CD14-positive monocyte (primary cell): ENCODE measurements at regions not wholly inside any gene's neighbourhood (a gene's known extent, or its start where the extent isn't known, plus 50 kb on each side); places are given as distances from the start of the nearest gene placed in this dataset.

ENCODE experiments used
- DNase-seq, 3 donors: peaks; one replicate each; pipeline ENCODE4 v3.0.0-alpha.2; 2011 to 2022
- H2AFZ ChIP-seq: 2 replicates; pipeline ENCODE4 v1.6.0; 2012; ENCODE audit warnings: mild to moderate bottlenecking, low read depth, low read length, inconsistent platforms; ENCODE audit not compliant: insufficient read depth, poor library complexity, severe bottlenecking
- H3K27ac ChIP-seq, 2 donors: 1 replicate in 1 of 2; 2 replicates in 1 of 2; pipeline ENCODE4 v1.5.1; 2012 to 2013; ENCODE audit warnings: low read length in 2 of 2, control low read depth in 1 of 2, inconsistent platforms in 1 of 2, low read depth in 1 of 2, mild to moderate bottlenecking in 1 of 2
- H3K27me3 ChIP-seq, 2 donors: one replicate each; pipeline versions ENCODE4 v1.6.0 to v1.6.1; 2011 to 2013; ENCODE audit warnings: low read length in 2 of 2; ENCODE audit not compliant: control insufficient read depth in 2 of 2, insufficient read depth in 2 of 2
- H3K36me3 ChIP-seq, 2 donors: replicated peaks in 1 of 2; 1 replicate in 1 of 2; 2 replicates in 1 of 2; pipeline versions ENCODE4 v1.5.1 to v1.6.1; 2012 to 2013; ENCODE audit warnings: low read length in 2 of 2, control low read depth in 1 of 2, inconsistent platforms in 1 of 2, mild to moderate bottlenecking in 1 of 2; ENCODE audit not compliant: insufficient read depth in 2 of 2, control insufficient read depth in 1 of 2
- H3K4me1 ChIP-seq, 2 donors: 1 replicate in 1 of 2; 2 replicates in 1 of 2; pipeline versions ENCODE4 v1.5.1 to v1.6.1; 2012 to 2013; ENCODE audit warnings: low read length in 2 of 2, control low read depth in 1 of 2, inconsistent platforms in 1 of 2, mild to moderate bottlenecking in 1 of 2, moderate library complexity in 1 of 2; ENCODE audit not compliant: insufficient read depth in 2 of 2, control insufficient read depth in 1 of 2
- H3K4me2 ChIP-seq: replicated peaks from 2 replicates; pipeline ENCODE3; 2012; ENCODE audit warnings: low read length, moderate library complexity, mild to moderate bottlenecking; ENCODE audit not compliant: poor library complexity, severe bottlenecking; ENCODE audit errors: extremely low read depth
- H3K4me3 ChIP-seq, 3 experiments: fragments of 200-600 bp in 1 of 3; sonication (generic) in 1 of 3; replicated peaks in 1 of 3; 1 replicate in 2 of 3; 2 replicates in 1 of 3; pipeline ENCODE4 v1.5.1; 2011 to 2013; ENCODE audit warnings: low read length in 3 of 3, mild to moderate bottlenecking in 3 of 3, control low read depth in 2 of 3, low read depth in 2 of 3, inconsistent platforms in 1 of 3, moderate library complexity in 1 of 3
- H3K79me2 ChIP-seq: 2 replicates; pipeline ENCODE4 v1.6.0; 2012; ENCODE audit warnings: mild to moderate bottlenecking, control low read depth, inconsistent platforms, low read length, moderate library complexity; ENCODE audit not compliant: insufficient read depth
- H3K9ac ChIP-seq: 2 replicates; pipeline ENCODE4 v1.6.0; 2017; ENCODE audit warnings: low read length, mild to moderate bottlenecking; ENCODE audit not compliant: insufficient read depth, poor library complexity, severe bottlenecking
- H3K9me3 ChIP-seq, 2 donors: replicated peaks in 1 of 2; 1 replicate in 1 of 2; 2 replicates in 1 of 2; pipeline versions ENCODE4 v1.5.1 to v1.6.1; 2012 to 2013; ENCODE audit warnings: low read length in 2 of 2, control low read depth in 1 of 2; ENCODE audit not compliant: control insufficient read depth in 1 of 2, insufficient read depth in 1 of 2
- H4K20me1 ChIP-seq: 2 replicates; pipeline ENCODE4 v1.6.0; 2012; ENCODE audit warnings: mild to moderate bottlenecking, low read length, control low read depth, moderate library complexity; ENCODE audit not compliant: insufficient read depth
- H3K27ac Mint-ChIP-seq, 7 donors: one replicate each; pipeline ENCODE4 v1.8.0; 2020; ENCODE audit warnings: mild to moderate bottlenecking in 7 of 7, mixed read lengths in 7 of 7, moderate library complexity in 6 of 7, inconsistent platforms in 2 of 7
- H3K27me3 Mint-ChIP-seq, 3 donors: one replicate each; pipeline ENCODE4 v1.8.0; 2021 to 2022; ENCODE audit warnings: low read depth in 3 of 3, mild to moderate bottlenecking in 3 of 3, mixed read lengths in 3 of 3, moderate library complexity in 3 of 3, inconsistent platforms in 1 of 3
- H3K36me3 Mint-ChIP-seq, 2 donors: one replicate each; pipeline ENCODE4 v1.8.0; 2020; ENCODE audit warnings: mixed read lengths in 2 of 2, inconsistent platforms in 1 of 2, mild to moderate bottlenecking in 1 of 2
- H3K4me1 Mint-ChIP-seq: one replicate; pipeline ENCODE4 v1.8.0; 2020; ENCODE audit warnings: mild to moderate bottlenecking, mixed read lengths
- H3K4me3 Mint-ChIP-seq, 2 donors: one replicate each; pipeline ENCODE4 v1.8.0; 2020; ENCODE audit warnings: mild to moderate bottlenecking in 2 of 2, mixed read lengths in 2 of 2, moderate library complexity in 1 of 2
- H3K9me3 Mint-ChIP-seq, 7 donors: one replicate each; pipeline ENCODE4 v1.8.0; 2020 to 2022; ENCODE audit warnings: mixed read lengths in 7 of 7, mild to moderate bottlenecking in 6 of 7, moderate library complexity in 6 of 7, inconsistent platforms in 2 of 7
- CTCF ChIP-seq: fragments of 200-600 bp; IDR thresholded peaks from one replicate; pipeline ENCODE4 v1.8.0; 2022; ENCODE audit warnings: antibody characterized with exemption, mild to moderate bottlenecking
- WGBS: methylation state at CpG from one replicate; pipeline ENCODE4 v1.1.5; 2013; ENCODE audit warnings: missing lambda C conversion rate; ENCODE audit not compliant: insufficient coverage; 5-methylcytosine and 5-hydroxymethylcytosine counted together
- intact Hi-C, 2 donors: fragments of 100-400 bp; cut with micrococcal nuclease; formaldehyde crosslinking; loops; one replicate each; pipeline versions ENCODE4 v1.15.0 to v1.15.1; 2023

- no peaks in the 10 kb centered on the region for H3K27me3 Mint-ChIP-seq
- H3K36me3 ChIP-seq, result no peaks in the 10 kb centered on the region
- H3K4me2 ChIP-seq, result no peak overlapping the region
- no peaks in the 10 kb centered on the region for H4K20me1 ChIP-seq
- no peak overlapping the region for H2AFZ ChIP-seq
- WGBS, result no CpG with 5 or more reads among the region's 3 CpGs
- H3K79me2 ChIP-seq, result no peaks in the 10 kb centered on the region
- H3K27ac ChIP-seq, result no peak overlapping the region
- H3K9me3 Mint-ChIP-seq, result peaks cover 0 to 3% (median 0%) of the 10 kb centered on the region in 7 donors
- no peak for TF ChIP-seq CTCF
- H3K9ac ChIP-seq, result no peak overlapping the region
- no peaks in the 10 kb centered on the region for H3K4me1 ChIP-seq
- H3K9me3 ChIP-seq, result no peaks in the 10 kb centered on the region
- DNase-seq, result no peak
- no peaks in the 10 kb centered on the region for H3K27me3 ChIP-seq
- no peaks in the 10 kb centered on the region for H3K36me3 Mint-ChIP-seq
- intact Hi-C loops, result no loop called here
- no peak overlapping the region for H3K4me3 Mint-ChIP-seq
- H3K4me3 ChIP-seq, result no peak overlapping the region
- H3K27ac Mint-ChIP-seq, result no peak overlapping the region
- no peaks in the 10 kb centered on the region for H3K4me1 Mint-ChIP-seq
These were observed 168.1 kb downstream of the FAT4 start for GRCh38 chr4:125482822-125483221.

- no peaks in the 10 kb centered on the region for H4K20me1 ChIP-seq
- no peak for DNase-seq
- H3K9me3 ChIP-seq, result no peaks in the 10 kb centered on the region
- H2AFZ ChIP-seq, result no peak overlapping the region
- Mint-ChIP-seq H3K27me3 (no peaks in the 10 kb centered on the region), H3K27ac (no peak overlapping the region), H3K9me3 (peaks cover 0 to 3% (median 0%) of the 10 kb centered on the region in 7 donors), H3K36me3 (no peaks in the 10 kb centered on the region), H3K4me3 (no peak overlapping the region), H3K4me1 (no peaks in the 10 kb centered on the region)
- no peaks in the 10 kb centered on the region for H3K4me1 ChIP-seq
- no peak overlapping the region for H3K4me2 ChIP-seq
- no peak for TF ChIP-seq CTCF
- H3K4me3 ChIP-seq, result no peak overlapping the region
- no peaks in the 10 kb centered on the region for H3K79me2 ChIP-seq
- H3K27me3 ChIP-seq, result no peaks in the 10 kb centered on the region
- no CpG with 5 or more reads among the region's 3 CpGs for WGBS
- no peak overlapping the region for H3K27ac ChIP-seq
- no peak overlapping the region for H3K9ac ChIP-seq
- H3K36me3 ChIP-seq, result no peaks in the 10 kb centered on the region
- intact Hi-C loops, result no loop called here
These were observed 168.5 kb downstream of the FAT4 start for GRCh38 chr4:125483278-125483677.
